ENCODE measurements at regions not wholly inside any gene's neighbourhood (a gene's known extent, or its start where the extent isn't known, plus 50 kb on each side); places are given as distances from the start of the nearest gene placed in this dataset.

GRCh38 chr9:102085548-102085947, 347.1 kb upstream of the GRIN3A start:
- intact Hi-C loops (cut with DNase I), result no loop called here
- no peak for TF ChIP-seq CTCF (IDR thresholded peaks at IDR 0.05)
- no peaks in the 10 kb centered on the region for H3K27me3 ChIP-seq
- H3K36me3 ChIP-seq, result no peaks in the 10 kb centered on the region
- no peak overlapping the region for H3K27ac ChIP-seq
- DNase-seq (no peak), ATAC-seq (no peak)
- H3K4me3 ChIP-seq, result no peak overlapping the region
- no peaks in the 10 kb centered on the region for H3K4me1 ChIP-seq
- no peaks in the 10 kb centered on the region for H3K9me3 ChIP-seq

- Histone ChIP-seq H3K4me1 (no peaks in the 10 kb centered on the region), H3K9me3 (no peaks in the 10 kb centered on the region), H3K36me3 (no peaks in the 10 kb centered on the region), H3K27me3 (no peaks in the 10 kb centered on the region), H3K27ac (no peak overlapping the region), H3K4me3 (no peak overlapping the region)
- ATAC-seq (no peak), DNase-seq (no peak)
- intact Hi-C loops (cut with DNase I), result no loop called here
- no peak for TF ChIP-seq CTCF (IDR thresholded peaks at IDR 0.05)
These were observed 333.8 kb upstream of the GRIN3A start for GRCh38 chr9:102072059-102072764.

- Histone ChIP-seq H3K27me3 (no peaks in the 10 kb centered on the region), H3K9me3 (no peaks in the 10 kb centered on the region), H3K4me3 (no peak overlapping the region), H3K36me3 (no peaks in the 10 kb centered on the region), H3K4me1 (no peaks in the 10 kb centered on the region), H3K27ac (no peak overlapping the region)
- DNase-seq (no peak), ATAC-seq (no peak)
- intact Hi-C loops (cut with DNase I), result no loop called here
- TF ChIP-seq CTCF (IDR thresholded peaks at IDR 0.05), result no peak
These were observed 331.5 kb upstream of the GRIN3A start for GRCh38 chr9:102069969-102070368.

DNA sequence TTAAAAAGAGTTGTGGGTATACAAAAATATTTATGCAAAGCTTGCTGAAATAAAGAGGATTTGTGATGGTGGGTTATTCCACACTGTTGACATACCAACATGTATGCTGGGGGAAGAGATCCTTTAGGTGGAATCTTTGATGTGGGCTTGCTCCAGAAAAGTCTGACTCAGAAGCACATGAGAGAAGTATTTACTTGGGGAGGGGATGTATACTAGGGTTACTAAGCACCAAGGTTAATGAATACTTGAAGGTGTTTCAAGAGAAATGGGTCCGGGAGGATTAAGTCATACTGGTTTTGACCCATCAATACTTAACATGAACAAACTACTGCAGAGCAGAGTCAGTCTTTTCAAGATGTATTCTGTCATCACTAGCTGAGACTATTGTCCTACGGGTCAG, 316.4 kb upstream of the GRIN3A start:
- no peak for DNase-seq
- Histone ChIP-seq H3K4me1 (no peaks in the 10 kb centered on the region), H3K9me3 (no peaks in the 10 kb centered on the region), H3K4me3 (no peak overlapping the region), H3K27me3 (no peaks in the 10 kb centered on the region), H3K36me3 (no peaks in the 10 kb centered on the region), H3K27ac (no peak overlapping the region)
- ATAC-seq, result no peak
- intact Hi-C loops (cut with DNase I), result no loop called here
- no peak for TF ChIP-seq CTCF (IDR thresholded peaks at IDR 0.05)

GRCh38 chr9:102049586-102050246, 311.3 kb upstream of the GRIN3A start:
- H3K9me3 ChIP-seq, result no peaks in the 10 kb centered on the region
- H3K36me3 ChIP-seq, result no peaks in the 10 kb centered on the region
- DNase-seq (no peak), ATAC-seq (no peak)
- intact Hi-C loops (cut with DNase I), result no loop called here
- no peaks in the 10 kb centered on the region for H3K4me1 ChIP-seq
- no peak overlapping the region for H3K4me3 ChIP-seq
- no peak overlapping the region for H3K27ac ChIP-seq
- H3K27me3 ChIP-seq, result no peaks in the 10 kb centered on the region
- no peak for TF ChIP-seq CTCF (IDR thresholded peaks at IDR 0.05)

Measured in upper lobe of right lung (tissue), 1 donor.